ENCODE measurements at regions not wholly inside any gene's neighbourhood (a gene's known extent, or its start where the extent isn't known, plus 50 kb on each side); places are given as distances from the start of the nearest gene placed in this dataset.

DNA sequence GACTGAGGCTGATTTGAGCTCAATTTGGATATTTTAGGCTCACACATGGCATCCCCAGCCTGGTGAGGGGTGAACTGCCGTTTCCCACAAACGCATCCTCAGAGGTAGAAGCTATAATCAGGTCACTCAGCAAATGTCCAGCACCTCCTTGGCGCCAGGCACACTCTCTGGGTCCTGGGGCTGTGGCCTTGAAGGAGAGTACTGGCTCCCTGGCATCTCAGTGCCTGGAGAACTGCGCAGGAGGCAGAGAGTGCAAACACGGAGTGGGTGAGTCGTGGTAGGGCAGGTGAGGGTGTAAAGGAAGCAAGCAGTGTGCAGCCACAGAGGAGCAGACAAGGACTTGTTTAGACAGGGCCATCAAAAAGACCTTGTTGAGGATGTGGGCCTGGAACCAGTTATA is 224.0 kb upstream of the ZNF32 start:
- H3K27me3 ChIP-seq (ENCODE audit: control insufficient read depth, insufficient read depth, low read length) = no peaks in the 10 kb centered on the region
- H3K27ac ChIP-seq (ENCODE audit: low read depth, low read length) = no peak overlapping the region
- H3K9ac ChIP-seq (ENCODE audit: low read length) = no peak overlapping the region
- H3K36me3 ChIP-seq (ENCODE audit: control insufficient read depth, insufficient read depth, low read length) = no peaks in the 10 kb centered on the region
- H3K9me3 ChIP-seq (ENCODE audit: control insufficient read depth, insufficient read depth, low read depth, low read length) = no peaks in the 10 kb centered on the region
- H3K4me1 ChIP-seq (ENCODE audit: control insufficient read depth, insufficient read depth, low read length) = no peaks in the 10 kb centered on the region; the same call in 1 of the 2 replicates
- no peak overlapping the region for H3K4me3 ChIP-seq (ENCODE audit: low read depth, low read length)

DNA sequence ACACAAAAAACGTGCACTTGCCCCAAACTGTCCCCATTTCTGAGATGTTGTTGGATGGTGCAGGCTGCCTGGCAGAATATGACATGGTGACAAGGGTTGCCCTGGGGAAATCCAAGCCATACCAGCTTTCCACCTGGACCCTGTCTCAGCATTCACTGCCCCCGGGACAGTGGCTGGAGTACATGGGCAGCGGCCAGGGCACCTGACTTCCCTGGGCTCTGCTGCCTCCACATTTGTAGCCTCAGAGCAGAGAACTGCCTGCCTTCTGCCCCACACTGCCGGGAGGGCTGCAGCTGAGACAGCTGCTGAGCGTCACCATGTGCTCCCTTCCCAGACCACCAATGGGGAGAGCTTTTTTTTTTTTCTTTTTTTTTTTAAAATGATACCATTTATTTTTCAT is 222.9 kb upstream of the ZNF32 start:
- Histone ChIP-seq H3K4me1 (ENCODE audit: control insufficient read depth, insufficient read depth, low read length) (no peaks in the 10 kb centered on the region; the same call in 1 of the 2 replicates), H3K9ac (ENCODE audit: low read length) (no peak overlapping the region)

DNA sequence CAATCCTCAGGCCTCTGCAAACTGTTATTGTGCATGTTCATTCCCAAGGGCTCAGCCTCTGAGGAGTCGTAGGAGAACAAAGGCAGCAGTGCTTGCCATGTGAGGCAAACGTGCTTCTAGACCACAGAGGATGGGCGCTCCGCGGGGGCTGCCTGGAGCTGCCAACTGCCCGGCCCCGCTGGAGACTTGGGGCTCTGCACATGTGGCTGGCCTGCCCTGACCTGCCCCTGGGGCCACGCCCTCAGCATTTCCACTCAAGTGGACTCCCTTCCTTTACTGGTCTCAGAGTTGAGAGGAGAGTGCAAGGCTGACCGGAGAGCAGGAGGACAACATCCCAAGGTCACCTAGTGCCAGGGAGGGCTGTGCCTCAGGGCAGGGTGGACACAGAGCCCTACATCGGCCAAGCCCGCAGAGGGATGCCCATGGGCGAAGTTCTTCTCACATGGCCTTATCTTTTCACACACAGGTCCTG is 222.3 kb upstream of the ZNF32 start:
- H3K36me3 ChIP-seq (ENCODE audit: control insufficient read depth, insufficient read depth, low read length) = no peaks in the 10 kb centered on the region
- H3K9ac ChIP-seq (ENCODE audit: low read length) = no peak overlapping the region
- H3K9me3 ChIP-seq (ENCODE audit: control insufficient read depth, insufficient read depth, low read depth, low read length) = no peaks in the 10 kb centered on the region
- no peak overlapping the region for H3K27ac ChIP-seq (ENCODE audit: low read depth, low read length)
- no peaks in the 10 kb centered on the region for H3K27me3 ChIP-seq (ENCODE audit: control insufficient read depth, insufficient read depth, low read length)
- H3K4me3 ChIP-seq (ENCODE audit: low read depth, low read length) = no peak overlapping the region
- no peaks in the 10 kb centered on the region; the same call in 1 of the 2 replicates for H3K4me1 ChIP-seq (ENCODE audit: control insufficient read depth, insufficient read depth, low read length)

More for the DNA sequence above, 222.9 kb upstream of the ZNF32 start:
- H3K36me3 ChIP-seq (ENCODE audit: control insufficient read depth, insufficient read depth, low read length) = no peaks in the 10 kb centered on the region
- no peaks in the 10 kb centered on the region for H3K27me3 ChIP-seq (ENCODE audit: control insufficient read depth, insufficient read depth, low read length)
- H3K4me3 ChIP-seq (ENCODE audit: low read depth, low read length) = no peak overlapping the region
- H3K9me3 ChIP-seq (ENCODE audit: control insufficient read depth, insufficient read depth, low read depth, low read length) = no peaks in the 10 kb centered on the region
- H3K27ac ChIP-seq (ENCODE audit: low read depth, low read length) = no peak overlapping the region

DNA sequence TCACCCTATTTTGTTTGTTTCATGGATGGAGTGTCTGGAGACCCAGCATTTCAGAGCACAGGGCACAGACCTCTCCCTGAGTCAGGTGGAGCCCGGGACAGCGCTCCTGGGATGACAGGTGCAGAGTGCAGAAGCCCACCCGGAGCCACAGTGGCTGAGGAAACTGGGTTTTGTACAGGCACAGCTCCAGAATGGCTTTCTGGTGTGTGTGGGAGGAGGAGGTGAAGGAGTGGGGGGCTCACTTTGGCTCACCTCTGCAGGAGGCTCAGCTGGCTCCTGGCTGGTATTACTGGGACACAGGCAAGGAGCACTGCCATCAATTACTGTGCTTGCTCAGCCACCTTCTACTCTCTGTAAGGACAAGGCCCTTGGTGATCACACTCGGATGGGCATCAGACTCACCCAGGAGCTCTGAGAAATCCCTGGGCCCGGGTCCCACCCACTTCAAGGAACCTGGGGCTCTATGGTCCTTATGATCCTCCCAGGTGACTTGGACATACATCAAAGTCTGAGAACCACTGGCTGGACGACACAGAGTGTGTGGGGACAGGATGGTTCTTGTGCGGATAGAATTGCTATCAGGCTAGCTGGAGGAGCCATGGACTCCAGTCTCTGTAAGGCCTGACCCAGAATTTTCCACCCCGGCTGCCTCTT is 221.1 kb upstream of the ZNF32 start:
- H3K9ac ChIP-seq (ENCODE audit: low read length) = no peak overlapping the region
- H3K4me1 ChIP-seq (ENCODE audit: control insufficient read depth, insufficient read depth, low read length) = no peaks in the 10 kb centered on the region; the same call in 1 of the 2 replicates
- no peaks in the 10 kb centered on the region for H3K27me3 ChIP-seq (ENCODE audit: control insufficient read depth, insufficient read depth, low read length)
- H3K36me3 ChIP-seq (ENCODE audit: control insufficient read depth, insufficient read depth, low read length) = no peaks in the 10 kb centered on the region
- H3K27ac ChIP-seq (ENCODE audit: low read depth, low read length) = no peak overlapping the region
- no peak overlapping the region for H3K4me3 ChIP-seq (ENCODE audit: low read depth, low read length)
- H3K9me3 ChIP-seq (ENCODE audit: control insufficient read depth, insufficient read depth, low read depth, low read length) = no peaks in the 10 kb centered on the region

DNA sequence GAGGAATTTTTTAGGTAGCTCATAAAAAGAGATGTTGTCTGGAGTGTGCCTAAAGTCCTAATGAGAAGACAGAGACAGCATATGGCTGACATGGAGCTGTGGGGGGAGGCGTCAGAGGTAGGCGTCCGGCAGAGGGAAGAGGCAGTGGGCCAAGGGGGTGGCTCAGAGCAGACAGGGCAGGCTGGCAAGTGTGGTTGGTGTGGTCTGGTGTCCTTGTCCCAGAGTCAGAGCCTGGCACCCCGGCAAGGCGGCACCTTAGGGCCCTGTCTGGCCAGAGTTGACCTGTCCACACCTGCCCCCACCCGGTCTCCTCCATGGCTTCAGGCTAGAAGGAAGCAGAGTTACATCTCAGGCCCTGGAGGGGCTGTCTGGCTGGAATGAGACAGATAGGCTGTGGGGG is 220.3 kb upstream of the ZNF32 start:
- H3K27me3 ChIP-seq (ENCODE audit: control insufficient read depth, insufficient read depth, low read length) = no peaks in the 10 kb centered on the region
- no peak overlapping the region for H3K9ac ChIP-seq (ENCODE audit: low read length)
- H3K9me3 ChIP-seq (ENCODE audit: control insufficient read depth, insufficient read depth, low read depth, low read length) = no peaks in the 10 kb centered on the region
- H3K27ac ChIP-seq (ENCODE audit: low read depth, low read length) = no peak overlapping the region
- H3K4me3 ChIP-seq (ENCODE audit: low read depth, low read length) = no peak overlapping the region
- no peaks in the 10 kb centered on the region for H3K36me3 ChIP-seq (ENCODE audit: control insufficient read depth, insufficient read depth, low read length)
- H3K4me1 ChIP-seq (ENCODE audit: control insufficient read depth, insufficient read depth, low read length) = no peaks in the 10 kb centered on the region; the same call in 1 of the 2 replicates

DNA sequence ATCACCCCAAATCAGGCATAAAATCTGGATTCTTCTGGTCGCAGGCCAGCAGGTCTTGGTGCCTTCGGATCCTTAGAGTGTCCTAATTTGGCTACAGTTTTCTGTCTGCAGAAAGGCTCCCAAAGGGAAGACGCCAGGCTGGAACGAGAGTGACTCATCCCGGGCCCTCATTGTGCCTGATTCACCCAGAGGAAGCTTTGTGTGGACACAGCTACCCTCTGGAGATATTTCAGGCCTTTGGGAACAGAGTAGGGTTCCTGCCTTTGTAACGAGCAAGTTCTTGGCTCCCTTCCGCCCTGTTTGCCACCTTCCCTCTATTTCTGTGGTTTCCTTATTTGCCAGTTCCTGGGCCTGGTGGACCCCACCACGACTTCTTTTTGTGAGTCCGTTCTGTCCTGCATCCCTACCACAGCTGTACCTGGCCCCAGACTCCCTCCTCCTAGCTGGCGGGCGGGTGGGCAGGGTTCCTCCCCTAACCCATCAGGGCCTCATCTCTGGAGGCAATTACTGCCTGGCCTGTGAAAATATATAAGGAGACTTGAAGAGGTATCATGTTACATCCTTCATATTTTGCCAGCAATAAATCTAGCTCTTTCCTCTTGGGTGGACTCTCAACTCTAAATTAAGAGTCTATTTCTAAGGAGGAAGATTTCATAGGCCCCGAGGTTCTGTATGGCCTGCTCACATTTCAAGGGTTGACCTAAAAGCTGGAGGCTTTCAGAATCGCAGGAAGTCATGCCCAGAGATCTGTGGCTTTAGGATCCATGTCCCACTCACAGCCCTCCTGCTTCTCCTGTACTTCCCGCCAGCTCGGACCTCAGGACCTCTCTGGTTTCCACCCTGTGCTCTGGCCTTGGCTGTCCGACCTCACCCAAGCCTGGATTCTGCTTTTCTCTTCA is 219.2 kb upstream of the ZNF32 start:
- no peaks in the 10 kb centered on the region for H3K27me3 ChIP-seq (ENCODE audit: control insufficient read depth, insufficient read depth, low read length)
- no peaks in the 10 kb centered on the region for H3K36me3 ChIP-seq (ENCODE audit: control insufficient read depth, insufficient read depth, low read length)
- no peaks in the 10 kb centered on the region for H3K9me3 ChIP-seq (ENCODE audit: control insufficient read depth, insufficient read depth, low read depth, low read length)
- no peak overlapping the region for H3K9ac ChIP-seq (ENCODE audit: low read length)
- no peak overlapping the region for H3K4me3 ChIP-seq (ENCODE audit: low read depth, low read length)
- no peaks in the 10 kb centered on the region; the same call in 1 of the 2 replicates for H3K4me1 ChIP-seq (ENCODE audit: control insufficient read depth, insufficient read depth, low read length)
- no peak overlapping the region for H3K27ac ChIP-seq (ENCODE audit: low read depth, low read length)

DNA sequence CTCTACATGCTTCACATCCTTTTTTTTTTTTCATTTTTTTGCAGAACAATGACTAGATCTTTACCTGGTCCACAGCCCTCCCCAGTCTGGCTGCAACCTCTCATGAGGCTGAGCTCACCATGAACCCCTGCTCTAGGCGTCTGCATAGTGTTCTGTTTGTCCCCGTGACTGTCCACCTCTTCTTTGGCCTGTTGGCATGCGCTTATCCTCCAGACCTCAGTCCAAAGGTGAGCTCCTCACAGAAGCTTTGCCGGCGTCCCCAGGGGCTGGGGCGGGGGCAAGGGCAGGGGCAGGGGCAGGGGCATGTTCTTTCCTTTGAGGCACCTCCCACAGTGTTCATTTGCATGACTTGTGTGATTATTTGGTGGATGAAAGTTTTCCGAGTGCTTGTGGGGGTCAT is 218.4 kb upstream of the ZNF32 start:
- Histone ChIP-seq H3K9ac (ENCODE audit: low read length) (no peak overlapping the region), H3K4me3 (ENCODE audit: low read depth, low read length) (no peak overlapping the region), H3K36me3 (ENCODE audit: control insufficient read depth, insufficient read depth, low read length) (no peaks in the 10 kb centered on the region), H3K27ac (ENCODE audit: low read depth, low read length) (no peak overlapping the region), H3K4me1 (ENCODE audit: control insufficient read depth, insufficient read depth, low read length) (no peaks in the 10 kb centered on the region; the same call in 1 of the 2 replicates), H3K9me3 (ENCODE audit: control insufficient read depth, insufficient read depth, low read depth, low read length) (no peaks in the 10 kb centered on the region), H3K27me3 (ENCODE audit: control insufficient read depth, insufficient read depth, low read length) (no peaks in the 10 kb centered on the region)

DNA sequence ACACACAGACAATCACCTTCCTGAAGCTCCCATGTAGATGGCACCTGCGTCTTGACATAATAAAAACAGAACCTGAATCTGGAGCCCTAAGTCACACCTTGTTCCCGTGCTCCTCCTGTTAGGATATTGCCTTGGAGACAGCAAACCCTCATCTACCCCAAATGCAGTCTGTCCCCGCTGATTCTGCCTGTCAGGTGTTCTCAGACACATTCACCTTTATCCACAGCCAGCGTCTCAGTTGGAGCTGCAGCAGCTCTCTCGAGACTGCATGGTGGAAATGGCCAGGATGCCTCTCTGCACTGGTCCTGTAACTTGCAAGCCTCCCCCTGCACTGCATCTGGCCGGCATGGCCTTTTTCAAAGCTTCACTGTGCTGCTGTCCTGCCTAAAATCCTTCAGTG is 218.0 kb upstream of the ZNF32 start:
- Histone ChIP-seq H3K27ac (ENCODE audit: low read depth, low read length) (no peak overlapping the region), H3K36me3 (ENCODE audit: control insufficient read depth, insufficient read depth, low read length) (no peaks in the 10 kb centered on the region), H3K4me3 (ENCODE audit: low read depth, low read length) (no peak overlapping the region), H3K27me3 (ENCODE audit: control insufficient read depth, insufficient read depth, low read length) (no peaks in the 10 kb centered on the region), H3K9me3 (ENCODE audit: control insufficient read depth, insufficient read depth, low read depth, low read length) (no peaks in the 10 kb centered on the region), H3K4me1 (ENCODE audit: control insufficient read depth, insufficient read depth, low read length) (no peaks in the 10 kb centered on the region; the same call in 1 of the 2 replicates), H3K9ac (ENCODE audit: low read length) (no peak overlapping the region)

DNA sequence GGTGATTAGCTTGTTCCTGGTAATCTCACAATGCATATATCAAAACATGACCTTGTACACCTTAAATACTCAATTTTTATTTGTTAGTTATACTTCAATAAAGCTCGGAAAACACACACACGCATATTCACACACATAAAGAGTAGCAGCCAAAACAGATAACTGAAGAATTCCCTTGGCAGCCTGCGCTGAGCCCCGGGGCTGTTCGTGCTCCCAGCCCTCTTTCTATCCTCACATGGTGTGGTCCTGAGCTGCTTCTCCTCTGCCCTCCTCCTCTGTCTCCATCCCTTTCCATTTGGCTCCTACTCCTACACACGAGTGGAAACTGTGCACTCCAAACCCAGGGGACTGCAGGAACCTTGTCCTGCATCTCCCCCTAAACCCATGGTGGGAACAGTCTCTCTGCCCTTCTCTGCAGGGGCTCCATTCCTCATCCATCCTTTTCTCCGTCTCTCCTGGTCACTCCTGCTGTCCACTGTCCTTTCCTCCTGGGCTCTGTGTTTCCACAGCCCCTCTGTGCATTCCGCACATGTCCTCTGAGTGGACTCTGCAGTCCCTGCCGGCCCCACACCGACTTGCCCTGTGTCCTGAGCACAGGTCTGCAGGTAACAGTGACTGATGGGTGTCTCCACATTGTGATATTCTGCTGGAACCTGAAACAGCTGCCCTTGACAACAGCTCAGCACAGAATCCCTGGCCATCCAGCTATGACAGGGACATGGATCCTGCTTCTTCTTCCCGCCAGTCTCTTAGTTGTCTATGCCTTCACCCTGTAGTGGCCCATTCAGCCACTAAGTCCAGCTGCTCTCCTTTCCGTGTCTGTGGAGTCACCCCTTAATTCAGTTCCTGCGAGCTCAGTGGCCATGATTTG is 216.8 kb upstream of the ZNF32 start:
- H3K4me3 ChIP-seq (ENCODE audit: low read depth, low read length) = no peak overlapping the region
- no peaks in the 10 kb centered on the region; the same call in 1 of the 2 replicates for H3K4me1 ChIP-seq (ENCODE audit: control insufficient read depth, insufficient read depth, low read length)
- no peaks in the 10 kb centered on the region for H3K9me3 ChIP-seq (ENCODE audit: control insufficient read depth, insufficient read depth, low read depth, low read length)
- no peaks in the 10 kb centered on the region for H3K27me3 ChIP-seq (ENCODE audit: control insufficient read depth, insufficient read depth, low read length)
- no peaks in the 10 kb centered on the region for H3K36me3 ChIP-seq (ENCODE audit: control insufficient read depth, insufficient read depth, low read length)
- H3K9ac ChIP-seq (ENCODE audit: low read length) = no peak overlapping the region
- H3K27ac ChIP-seq (ENCODE audit: low read depth, low read length) = no peak overlapping the region

DNA sequence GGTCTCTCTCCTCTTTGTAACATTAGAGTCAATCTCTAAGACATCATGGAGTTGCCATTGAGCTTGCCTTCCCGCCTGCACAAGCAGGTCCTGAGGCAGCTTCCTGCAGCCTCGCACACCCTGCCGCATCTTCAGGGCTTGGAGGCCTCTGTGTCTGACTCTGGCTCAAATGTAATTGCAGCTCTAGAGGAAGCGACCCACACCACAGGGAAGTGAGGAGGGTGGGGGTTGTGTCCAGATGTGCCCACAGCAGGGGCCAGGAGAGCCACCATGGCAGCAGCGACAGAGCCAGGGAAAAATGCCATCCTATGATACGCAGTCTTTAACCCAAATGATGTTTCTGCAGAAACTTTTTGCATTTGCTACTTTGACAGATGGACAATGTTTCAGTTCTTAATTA is 216.0 kb upstream of the ZNF32 start:
- no peaks in the 10 kb centered on the region; the same call in 1 of the 2 replicates for H3K4me1 ChIP-seq (ENCODE audit: control insufficient read depth, insufficient read depth, low read length)
- no peak overlapping the region for H3K9ac ChIP-seq (ENCODE audit: low read length)
- H3K27ac ChIP-seq (ENCODE audit: low read depth, low read length) = no peak overlapping the region

More for the DNA sequence above, 216.0 kb upstream of the ZNF32 start:
- H3K36me3 ChIP-seq (ENCODE audit: control insufficient read depth, insufficient read depth, low read length) = no peaks in the 10 kb centered on the region
- no peaks in the 10 kb centered on the region for H3K9me3 ChIP-seq (ENCODE audit: control insufficient read depth, insufficient read depth, low read depth, low read length)
- no peaks in the 10 kb centered on the region for H3K27me3 ChIP-seq (ENCODE audit: control insufficient read depth, insufficient read depth, low read length)
- H3K4me3 ChIP-seq (ENCODE audit: low read depth, low read length) = no peak overlapping the region

All from HUES6 (cell line).